GM13976 (cell line): ENCODE measurements at regions not wholly inside any gene's neighbourhood (a gene's known extent, or its start where the extent isn't known, plus 50 kb on each side); places are given as distances from the start of the nearest gene placed in this dataset.
"Not testable (repeated sequence)": the region's sequence is repeated elsewhere in the genome, so short reads cannot be mapped to it uniquely, and the experiment has no call there.

Experiments
- DNase-seq: peaks from one replicate; pipeline ENCODE4 v3.0.0; 2012; ENCODE audit warnings: low spot score
- CTCF ChIP-seq: IDR thresholded peaks from 2 replicates; pipeline ENCODE4 v1.5.1; 2012; ENCODE audit warnings: borderline replicate concordance, mild to moderate bottlenecking; ENCODE audit not compliant: insufficient read depth; ENCODE audit errors: extremely low read depth, missing control alignments, control extremely low read depth
- in situ Hi-C: fragments of 300-500 bp; cut with MboI; formaldehyde crosslinking; loops from one replicate; pipeline ENCODE4 v1.12.0; 2022; ENCODE audit warnings: low sequenced_read_pairs, mixed read lengths, inconsistent platforms; ENCODE audit not compliant: unreplicated experiment

GRCh38 chr5:34467436-34467835, 188.7 kb upstream of the RAI14 start:
- TF ChIP-seq CTCF: no peak
- no peak for DNase-seq
- in situ Hi-C loops: loop anchor here (10.0 to 25.0 kb wide), 2 partner anchors 463 to 1030 kb away; partner anchors contain the start of genes AMACR and TARS1

- in situ Hi-C loops: loop anchor here (10.0 to 25.0 kb wide), 2 partner anchors 463 to 1031 kb away; partner anchors contain the start of genes AMACR and TARS1
- DNase-seq: not testable (repeated sequence)
Measured at GRCh38 chr5:34467984-34468383, 188.1 kb upstream of the RAI14 start.

- DNase-seq: no peak
- TF ChIP-seq CTCF: no peak
- in situ Hi-C loops: loop anchor here (10.0 to 25.0 kb wide), 2 partner anchors 465 to 1033 kb away; partner anchors contain the start of genes AMACR and TARS1
Measured at GRCh38 chr5:34469971-34470370, 186.2 kb upstream of the RAI14 start.

- in situ Hi-C loops: loop anchor here (25.0 kb wide), 2 partner anchors 538 to 1037 kb away; partner anchors contain the start of gene TARS1
- peak; percentile 79 for TF ChIP-seq CTCF
- DNase-seq: peak; percentile 58
Measured at GRCh38 chr5:34474573-34475021, 181.5 kb upstream of the RAI14 start.

GRCh38 chr5:34475249-34475966, 180.7 kb upstream of the RAI14 start:
- no peak for DNase-seq
- in situ Hi-C loops: loop anchor here (25.0 kb wide), 1 partner anchor 537 kb away; no protein-coding TSS in a partner anchor
- TF ChIP-seq CTCF: no peak

- no peak for DNase-seq
- TF ChIP-seq CTCF: no peak
- in situ Hi-C loops: loop anchor here (25.0 kb wide), 1 partner anchor 535 kb away; no protein-coding TSS in a partner anchor
Measured at GRCh38 chr5:34476941-34477565, 179.1 kb upstream of the RAI14 start.
